ENCODE measurements at regions not wholly inside any gene's neighbourhood (a gene's known extent, or its start where the extent isn't known, plus 50 kb on each side); places are given as distances from the start of the nearest gene placed in this dataset.

GRCh38 chr7:96933067-96933645, 72.2 kb upstream of the DLX6 start:
- DNase-seq = no peak

GRCh38 chr7:96936621-96937020, 68.7 kb upstream of the DLX6 start:
- DNase-seq = no peak

GRCh38 chr7:96942112-96942511, 63.2 kb upstream of the DLX6 start:
- DNase-seq = no peak

GRCh38 chr7:96949766-96950165, 55.6 kb upstream of the DLX6 start:
- no peak for DNase-seq

GRCh38 chr7:96952974-96953391, 52.4 kb upstream of the DLX6 start:
- no peak for DNase-seq

GRCh38 chr7:96953676-96954513, 51.5 kb upstream of the DLX6 start:
- DNase-seq = no peak

All from CD4-positive, alpha-beta T cell treated with Interleukin-4 for 1 hour (primary cell).